Endothelial cell of umbilical vein (primary cell): ENCODE measurements at regions not wholly inside any gene's neighbourhood (a gene's known extent, or its start where the extent isn't known, plus 50 kb on each side); places are given as distances from the start of the nearest gene placed in this dataset.

Source experiments
- EZH2 ChIP-seq: IDR thresholded peaks from 2 replicates; pipeline ENCODE4 v1.6.1; 2012; ENCODE audit warnings: borderline replicate concordance, low read depth, mild to moderate bottlenecking, moderate library complexity, low read length, inconsistent platforms; ENCODE audit not compliant: severe bottlenecking
- MYC ChIP-seq: IDR thresholded peaks from one replicate; pipeline ENCODE4 v1.6.1; 2011; ENCODE audit warnings: mild to moderate bottlenecking, low read depth, low read length
- TF ChIP-seq, protein P1 (sequence below), 2 donors: IDR thresholded peaks; 1 replicate in 1 of 2; 2 replicates in 1 of 2; pipeline ENCODE4 v1.5.1; 2011; ENCODE audit warnings: low read length in 2 of 2, mild to moderate bottlenecking in 2 of 2, moderate library complexity in 2 of 2, control low read depth in 1 of 2, inconsistent platforms in 1 of 2, low read depth in 1 of 2; ENCODE audit not compliant: insufficient read depth in 1 of 2; ENCODE audit errors: extremely low read depth in 1 of 2

DNA sequence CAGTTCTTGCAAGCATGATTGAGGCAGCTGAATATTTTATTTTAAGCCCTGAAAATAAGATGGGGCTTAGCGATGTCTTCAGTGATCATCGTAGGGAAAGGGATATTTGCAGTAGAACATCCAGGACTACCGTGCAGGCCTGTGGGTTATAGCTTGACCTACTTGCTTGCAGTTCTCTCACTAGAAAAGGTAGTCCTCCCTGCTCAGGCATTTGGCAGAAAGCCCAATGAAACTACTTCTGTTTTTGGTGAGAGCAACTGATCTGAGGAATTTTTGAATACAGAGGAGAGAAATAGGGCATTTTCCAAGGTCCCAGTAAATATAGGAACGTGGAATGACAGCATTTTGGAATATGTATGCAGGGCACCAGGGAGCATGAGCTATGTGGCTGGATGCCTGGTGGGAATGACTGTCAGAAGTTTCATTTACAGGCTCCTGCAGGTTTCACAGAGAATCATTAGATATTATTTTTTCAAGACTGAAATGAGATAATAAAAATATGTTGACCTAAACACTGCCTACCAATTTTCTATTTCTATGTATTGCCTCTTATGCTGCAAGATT lies 417.9 kb upstream of the ACTBL2 start:
- TF ChIP-seq, protein P1, sequence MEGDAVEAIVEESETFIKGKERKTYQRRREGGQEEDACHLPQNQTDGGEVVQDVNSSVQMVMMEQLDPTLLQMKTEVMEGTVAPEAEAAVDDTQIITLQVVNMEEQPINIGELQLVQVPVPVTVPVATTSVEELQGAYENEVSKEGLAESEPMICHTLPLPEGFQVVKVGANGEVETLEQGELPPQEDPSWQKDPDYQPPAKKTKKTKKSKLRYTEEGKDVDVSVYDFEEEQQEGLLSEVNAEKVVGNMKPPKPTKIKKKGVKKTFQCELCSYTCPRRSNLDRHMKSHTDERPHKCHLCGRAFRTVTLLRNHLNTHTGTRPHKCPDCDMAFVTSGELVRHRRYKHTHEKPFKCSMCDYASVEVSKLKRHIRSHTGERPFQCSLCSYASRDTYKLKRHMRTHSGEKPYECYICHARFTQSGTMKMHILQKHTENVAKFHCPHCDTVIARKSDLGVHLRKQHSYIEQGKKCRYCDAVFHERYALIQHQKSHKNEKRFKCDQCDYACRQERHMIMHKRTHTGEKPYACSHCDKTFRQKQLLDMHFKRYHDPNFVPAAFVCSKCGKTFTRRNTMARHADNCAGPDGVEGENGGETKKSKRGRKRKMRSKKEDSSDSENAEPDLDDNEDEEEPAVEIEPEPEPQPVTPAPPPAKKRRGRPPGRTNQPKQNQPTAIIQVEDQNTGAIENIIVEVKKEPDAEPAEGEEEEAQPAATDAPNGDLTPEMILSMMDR (IDR thresholded peaks at IDR 0.05; ENCODE audit: extremely low read depth in 1 of 2, insufficient read depth in 1 of 2, low read depth in 1 of 2, low read length in 2 of 2): no peak
- TF ChIP-seq EZH2 (no peak), MYC (no peak)
